Neural progenitor cell (in vitro differentiated cells): ENCODE measurements at regions not wholly inside any gene's neighbourhood (a gene's known extent, or its start where the extent isn't known, plus 50 kb on each side); places are given as distances from the start of the nearest gene placed in this dataset.
A peak's percentile ranks its signal among the peaks of the same experiment; 100 is the strongest.
"Not testable (repeated sequence)": the region's sequence is repeated elsewhere in the genome, so short reads cannot be mapped to it uniquely, and the experiment has no call there.

Experiments
- DNase-seq: peaks from one replicate; pipeline ENCODE4 v3.0.0-alpha.2; 2016; ENCODE audit warnings: low spot score
- H2AFZ ChIP-seq: fragments of 200-600 bp; sonication (generic); replicated peaks from 2 replicates; pipeline ENCODE4 v1.6.1; 2016; ENCODE audit warnings: antibody characterized with exemption
- H3F3A ChIP-seq: fragments of 200-600 bp; sonication (generic); 2 replicates; pipeline ENCODE4 v1.6.1; 2016; ENCODE audit warnings: antibody characterized with exemption, low read depth
- H3K27ac ChIP-seq: fragments of 200-600 bp; sonication (generic); 2 replicates; pipeline ENCODE4 v1.5.1; 2016; ENCODE audit warnings: mild to moderate bottlenecking
- H3K27me3 ChIP-seq: fragments of 200-600 bp; sonication (generic); 2 replicates; pipeline ENCODE4 v1.6.1; 2016; ENCODE audit warnings: mild to moderate bottlenecking, moderate library complexity
- H3K36me3 ChIP-seq: fragments of 200-600 bp; sonication (generic); 2 replicates; pipeline ENCODE4 v1.5.1; 2016
- H3K4me1 ChIP-seq: fragments of 200-600 bp; sonication (generic); 2 replicates; pipeline ENCODE4 v1.6.1; 2016; ENCODE audit warnings: mixed run types
- H3K4me2 ChIP-seq: fragments of 200-600 bp; sonication (generic); 2 replicates; pipeline ENCODE4 v1.6.1; 2016
- H3K4me3 ChIP-seq: fragments of 200-600 bp; sonication (generic); 2 replicates; pipeline ENCODE4 v1.5.1; 2016
- H3K79me2 ChIP-seq: fragments of 200-600 bp; sonication (generic); 2 replicates; pipeline ENCODE4 v1.6.1; 2016; ENCODE audit warnings: low read depth
- H3K9ac ChIP-seq: fragments of 200-600 bp; sonication (generic); 2 replicates; pipeline ENCODE4 v1.6.1; 2016
- H3K9me3 ChIP-seq: fragments of 200-600 bp; sonication (generic); 2 replicates; pipeline ENCODE4 v1.5.1; 2016; ENCODE audit warnings: low read depth
- H4K20me1 ChIP-seq: fragments of 200-600 bp; sonication (generic); 2 replicates; pipeline ENCODE4 v1.6.1; 2016; ENCODE audit warnings: low read depth
- H3K27ac Mint-ChIP-seq: 3 replicates; pipeline ENCODE4 v1.8.0; 2021; ENCODE audit warnings: mixed read lengths
- H3K27me3 Mint-ChIP-seq: 2 replicates; pipeline ENCODE4 v1.8.0; 2022; ENCODE audit warnings: low read depth, mild to moderate bottlenecking, inconsistent platforms, moderate library complexity, mixed read lengths; ENCODE audit not compliant: insufficient read depth
- H3K36me3 Mint-ChIP-seq: 3 replicates; pipeline ENCODE4 v1.8.0; 2021; ENCODE audit warnings: mixed read lengths
- H3K4me1 Mint-ChIP-seq: 3 replicates; pipeline ENCODE4 v1.8.0; 2021; ENCODE audit warnings: mixed read lengths
- H3K4me3 Mint-ChIP-seq: 3 replicates; pipeline ENCODE4 v1.8.0; 2021; ENCODE audit warnings: mild to moderate bottlenecking, moderate library complexity, mixed read lengths
- H3K9me3 Mint-ChIP-seq: 3 replicates; pipeline ENCODE4 v1.8.0; 2020; ENCODE audit warnings: mixed read lengths
- EZH2 ChIP-seq: fragments of 200-600 bp; sonication (generic); IDR thresholded peaks from 2 replicates; pipeline ENCODE4 v1.6.1; 2017; ENCODE audit warnings: antibody characterized with exemption, mild to moderate bottlenecking, moderate library complexity
- EZH2phosphoT487 ChIP-seq: fragments of 200-600 bp; sonication (generic); IDR thresholded peaks from 2 replicates; pipeline ENCODE4 v1.6.1; 2017; ENCODE audit warnings: antibody characterized with exemption
- TF ChIP-seq, protein P1 (sequence below): fragments of 200-600 bp; sonication (generic); IDR thresholded peaks from 2 replicates; pipeline ENCODE4 v1.5.1; 2017; ENCODE audit warnings: antibody characterized with exemption, mild to moderate bottlenecking

GRCh38 chr2:139685090-139685983 lies 905.1 kb upstream of the NXPH2 start:
- Mint-ChIP-seq H3K36me3 (no peaks in the 10 kb centered on the region), H3K27me3 (peaks cover 2% of the 10 kb centered on the region), H3K9me3 (no peaks in the 10 kb centered on the region), H3K4me1 (peaks cover 11% of the 10 kb centered on the region), H3K27ac (no peak overlapping the region), H3K4me3 (no peak overlapping the region)
- Histone ChIP-seq H3K27ac (no peak overlapping the region), H3K4me3 (no peak overlapping the region), H3K79me2 (no peaks in the 10 kb centered on the region), H3K4me1 (peaks cover 13% of the 10 kb centered on the region), H2AFZ (peak overlapping the region; percentile 76), H3K27me3 (no peaks in the 10 kb centered on the region), H4K20me1 (no peaks in the 10 kb centered on the region), H3F3A (no peaks in the 10 kb centered on the region), H3K36me3 (no peaks in the 10 kb centered on the region), H3K9me3 (no peaks in the 10 kb centered on the region), H3K9ac (no peak overlapping the region), H3K4me2 (no peak overlapping the region)
- no peak for DNase-seq
- TF ChIP-seq EZH2phosphoT487 (no peak), EZH2 (no peak)
- TF ChIP-seq, protein P1, sequence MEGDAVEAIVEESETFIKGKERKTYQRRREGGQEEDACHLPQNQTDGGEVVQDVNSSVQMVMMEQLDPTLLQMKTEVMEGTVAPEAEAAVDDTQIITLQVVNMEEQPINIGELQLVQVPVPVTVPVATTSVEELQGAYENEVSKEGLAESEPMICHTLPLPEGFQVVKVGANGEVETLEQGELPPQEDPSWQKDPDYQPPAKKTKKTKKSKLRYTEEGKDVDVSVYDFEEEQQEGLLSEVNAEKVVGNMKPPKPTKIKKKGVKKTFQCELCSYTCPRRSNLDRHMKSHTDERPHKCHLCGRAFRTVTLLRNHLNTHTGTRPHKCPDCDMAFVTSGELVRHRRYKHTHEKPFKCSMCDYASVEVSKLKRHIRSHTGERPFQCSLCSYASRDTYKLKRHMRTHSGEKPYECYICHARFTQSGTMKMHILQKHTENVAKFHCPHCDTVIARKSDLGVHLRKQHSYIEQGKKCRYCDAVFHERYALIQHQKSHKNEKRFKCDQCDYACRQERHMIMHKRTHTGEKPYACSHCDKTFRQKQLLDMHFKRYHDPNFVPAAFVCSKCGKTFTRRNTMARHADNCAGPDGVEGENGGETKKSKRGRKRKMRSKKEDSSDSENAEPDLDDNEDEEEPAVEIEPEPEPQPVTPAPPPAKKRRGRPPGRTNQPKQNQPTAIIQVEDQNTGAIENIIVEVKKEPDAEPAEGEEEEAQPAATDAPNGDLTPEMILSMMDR = no peak

DNA sequence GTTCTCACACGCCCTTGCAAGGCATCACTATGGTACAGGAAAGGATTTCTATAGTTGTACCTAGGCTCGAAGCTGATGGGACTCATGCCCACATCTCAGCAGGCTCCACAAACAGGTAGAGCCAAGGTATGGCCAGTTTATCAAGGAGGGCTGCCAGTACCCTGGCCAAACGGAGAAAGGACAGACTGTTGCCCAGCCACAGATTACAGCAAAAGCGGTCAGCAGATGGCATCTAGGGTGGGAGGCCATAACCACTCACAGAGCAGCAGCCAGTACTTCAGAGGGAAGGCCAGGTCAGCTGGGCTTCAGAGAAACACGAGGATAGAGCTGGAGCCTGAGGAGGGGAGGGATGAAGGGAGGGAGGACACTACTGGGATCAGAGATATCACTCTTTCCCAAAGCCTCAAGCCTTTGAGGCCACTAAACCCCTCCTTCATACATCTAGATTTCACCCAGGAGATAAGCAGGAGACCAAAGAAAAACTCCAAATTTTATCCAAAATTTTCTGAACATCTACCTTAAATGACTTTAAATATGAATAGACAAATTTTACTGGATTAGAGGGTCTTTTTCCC lies 904.2 kb upstream of the NXPH2 start:
- H3K9me3 Mint-ChIP-seq = no peaks in the 10 kb centered on the region
- Histone ChIP-seq H3K27me3 (no peaks in the 10 kb centered on the region), H3F3A (no peaks in the 10 kb centered on the region), H3K9me3 (no peaks in the 10 kb centered on the region), H3K36me3 (no peaks in the 10 kb centered on the region), H3K4me3 (no peak overlapping the region), H3K27ac (no peak overlapping the region), H4K20me1 (no peaks in the 10 kb centered on the region), H3K9ac (no peak overlapping the region), H3K79me2 (no peaks in the 10 kb centered on the region), H2AFZ (no peak overlapping the region), H3K4me2 (no peak overlapping the region), H3K4me1 (peaks cover 13% of the 10 kb centered on the region)
- no peak for TF ChIP-seq EZH2phosphoT487
- TF ChIP-seq, protein P1 = no peak
- TF ChIP-seq EZH2 = no peak
- H3K4me1 Mint-ChIP-seq = peaks cover 11% of the 10 kb centered on the region
- H3K27me3 Mint-ChIP-seq = peaks cover 2% of the 10 kb centered on the region
- no peak overlapping the region for H3K4me3 Mint-ChIP-seq
- DNase-seq = no peak
- H3K27ac Mint-ChIP-seq = no peak overlapping the region
- no peaks in the 10 kb centered on the region for H3K36me3 Mint-ChIP-seq

DNA sequence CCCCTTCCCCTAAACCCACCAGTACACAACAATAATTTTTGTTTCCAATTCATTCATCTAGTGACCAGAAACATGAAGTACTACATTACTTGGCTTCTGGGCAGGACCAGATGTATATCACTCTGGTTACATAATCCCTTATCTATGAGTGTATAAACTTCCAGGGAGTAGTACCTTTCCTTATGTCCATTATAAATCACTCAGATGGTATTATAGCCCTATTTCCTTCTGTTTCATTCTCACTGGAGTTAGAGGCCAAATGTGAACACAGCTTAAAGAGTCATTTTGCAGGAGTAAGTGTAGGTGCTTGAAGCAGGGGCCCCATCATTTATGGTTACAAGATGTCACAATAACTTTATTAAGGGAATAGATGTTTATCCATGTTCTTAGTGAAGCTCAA lies 894.4 kb upstream of the NXPH2 start:
- TF ChIP-seq EZH2 = no peak
- TF ChIP-seq EZH2phosphoT487 = no peak
- TF ChIP-seq, protein P1 = no peak
- H3K27me3 ChIP-seq = no peaks in the 10 kb centered on the region
- no peak for DNase-seq
- H3K4me1 ChIP-seq = no peaks in the 10 kb centered on the region
- Mint-ChIP-seq H3K4me1 (no peaks in the 10 kb centered on the region), H3K9me3 (no peaks in the 10 kb centered on the region), H3K27ac (no peak overlapping the region), H3K36me3 (no peaks in the 10 kb centered on the region), H3K4me3 (no peak overlapping the region), H3K27me3 (no peaks in the 10 kb centered on the region)
- no peak overlapping the region for H3K4me2 ChIP-seq
- H3K36me3 ChIP-seq = no peaks in the 10 kb centered on the region
- H3K79me2 ChIP-seq = no peaks in the 10 kb centered on the region
- H3K4me3 ChIP-seq = no peak overlapping the region
- no peaks in the 10 kb centered on the region for H4K20me1 ChIP-seq
- H3K9me3 ChIP-seq = no peaks in the 10 kb centered on the region
- no peak overlapping the region for H3K27ac ChIP-seq
- H2AFZ ChIP-seq = no peak overlapping the region
- H3K9ac ChIP-seq = no peak overlapping the region
- H3F3A ChIP-seq = no peaks in the 10 kb centered on the region

DNA sequence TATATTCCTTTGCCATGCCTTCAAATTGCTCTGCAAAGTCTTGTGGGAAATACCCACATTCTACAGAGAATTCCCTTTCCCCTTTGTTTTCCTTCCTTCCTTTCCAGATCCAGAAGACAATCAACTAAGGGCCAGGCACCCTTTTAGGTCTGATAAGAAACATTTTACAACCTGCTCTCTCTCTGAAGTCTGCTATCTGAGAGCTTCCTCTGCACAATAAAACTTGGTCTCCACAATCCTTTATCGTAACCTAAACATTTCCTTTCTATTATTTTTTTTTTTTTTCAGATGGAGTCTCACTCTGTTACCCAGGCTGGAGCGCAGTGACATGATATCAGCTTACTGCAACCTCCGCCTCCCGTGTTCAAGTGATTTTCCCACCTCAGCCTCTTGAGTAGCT lies 893.3 kb upstream of the NXPH2 start:
- H4K20me1 ChIP-seq, H3K36me3 ChIP-seq, DNase-seq, H3K4me1 Mint-ChIP-seq, H3K27me3 ChIP-seq, H3K79me2 ChIP-seq, H3K9me3 ChIP-seq, H3K4me2 ChIP-seq, H3K36me3 Mint-ChIP-seq, H3K27me3 Mint-ChIP-seq, H3K9me3 Mint-ChIP-seq, H2AFZ ChIP-seq, H3K4me3 Mint-ChIP-seq, H3K4me3 ChIP-seq, H3K4me1 ChIP-seq, H3K9ac ChIP-seq, H3F3A ChIP-seq, H3K27ac ChIP-seq, H3K27ac Mint-ChIP-seq: not testable (repeated sequence)
